Epidermal melanocyte (primary cell): ENCODE measurements at regions not wholly inside any gene's neighbourhood (a gene's known extent, or its start where the extent isn't known, plus 50 kb on each side); places are given as distances from the start of the nearest gene placed in this dataset.

Experiments
- DNase-seq: peaks from one replicate; pipeline ENCODE4 v3.0.0; 2011; ENCODE audit warnings: low spot score; ENCODE audit not compliant: insufficient read length

DNA sequence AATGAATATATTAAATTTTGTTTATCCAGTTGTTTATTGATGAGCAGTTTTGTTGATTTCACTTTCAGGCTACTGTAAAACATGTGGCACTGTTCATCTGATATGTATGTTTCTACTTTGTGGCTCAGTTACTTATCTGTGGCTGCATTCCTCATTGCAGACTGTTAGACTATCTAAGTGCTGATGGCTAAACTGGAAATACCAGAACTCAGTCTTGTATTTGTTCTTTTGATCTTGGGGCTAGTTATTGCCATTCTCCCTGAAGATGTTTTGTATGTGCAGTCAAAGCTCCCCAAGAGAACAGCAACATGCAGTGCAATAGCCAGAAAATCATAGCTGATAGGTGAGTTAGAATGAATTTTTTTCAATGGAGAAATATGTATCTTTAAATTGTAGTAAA lies 162.2 kb downstream of the GADD45G start:
- DNase-seq: no peak

DNA sequence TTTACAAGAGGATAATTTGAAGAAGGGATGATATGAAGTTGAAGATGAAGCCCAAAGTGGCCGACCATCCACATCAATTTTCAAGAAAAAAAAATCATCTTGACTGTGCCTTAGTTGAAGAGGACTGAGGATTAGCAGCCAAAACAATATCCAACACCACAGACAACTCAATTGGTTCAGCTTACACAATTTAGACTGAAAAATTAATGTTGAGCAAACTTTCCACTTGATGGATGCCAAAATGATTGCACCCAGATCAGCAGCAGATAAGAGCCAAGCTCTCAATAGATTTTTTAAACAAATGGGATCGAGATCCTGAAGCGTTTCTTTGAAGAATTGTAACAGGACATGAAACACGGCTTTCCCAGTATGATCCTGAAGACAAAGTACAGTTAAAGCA lies 163.2 kb downstream of the GADD45G start:
- no peak for DNase-seq

DNA sequence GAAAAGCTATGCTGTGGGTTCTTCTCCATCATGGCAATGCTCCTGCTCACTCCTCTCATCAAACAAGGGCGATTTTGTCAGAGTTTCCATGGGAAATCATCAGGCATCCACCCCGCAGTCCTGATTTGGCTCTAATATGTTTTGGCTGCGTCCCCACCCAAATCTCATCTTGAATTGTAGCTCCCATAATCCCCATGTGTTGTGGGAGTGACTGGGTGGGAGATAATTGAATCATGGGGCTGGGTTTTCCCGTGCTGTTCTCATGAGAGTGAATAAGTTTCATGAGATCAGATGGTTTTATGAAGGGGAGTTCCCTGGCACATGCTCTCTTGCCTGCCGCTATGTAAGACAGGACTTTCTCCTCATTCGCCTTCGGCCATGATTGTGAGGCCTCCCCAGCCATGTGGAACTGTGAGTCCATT lies 163.8 kb downstream of the GADD45G start:
- DNase-seq: no peak

- DNase-seq: no peak
Observed at GRCh38 chr9:89770531-89771174, 165.8 kb downstream of the GADD45G start.

DNA sequence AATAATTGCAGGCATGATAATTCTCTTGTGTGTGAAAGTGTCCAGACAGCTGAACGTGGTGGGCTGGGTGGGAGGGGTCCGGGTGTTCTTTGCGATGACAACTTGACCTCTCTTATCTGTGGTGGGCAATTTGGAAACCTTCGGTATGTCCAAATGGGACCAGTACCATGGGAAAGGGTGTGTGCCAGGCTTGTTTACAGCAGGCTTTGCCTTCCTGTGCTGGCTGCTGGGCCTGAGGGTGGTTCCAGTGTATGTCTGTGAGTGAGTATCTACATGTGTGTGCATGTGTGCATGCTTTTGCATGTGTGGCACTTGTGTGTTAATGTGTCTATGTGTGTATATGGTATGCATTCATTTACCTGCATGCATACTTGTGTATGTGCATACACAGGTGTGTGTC lies 166.4 kb downstream of the GADD45G start:
- DNase-seq: no peak

DNA sequence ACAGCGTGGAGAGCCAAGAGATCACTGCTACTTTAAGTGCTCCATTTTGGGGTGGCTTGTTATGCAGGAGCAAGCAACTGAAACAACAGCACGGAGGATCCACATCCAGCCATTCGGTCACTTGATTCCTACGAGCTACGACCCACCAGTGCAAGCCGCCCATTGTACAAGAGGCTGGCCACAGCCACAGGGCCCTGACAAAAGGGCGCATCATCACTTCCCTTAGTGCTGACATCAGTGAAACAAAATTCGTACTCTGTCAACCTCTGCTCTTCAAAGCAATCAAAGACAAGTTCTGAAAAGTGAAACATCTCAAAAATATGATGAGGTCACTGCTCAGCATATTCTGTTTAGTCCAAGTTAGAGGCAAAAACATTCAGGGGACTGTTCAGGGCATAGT lies 168.4 kb downstream of the GADD45G start:
- no peak for DNase-seq

GRCh38 chr9:89774858-89775370 lies 170.1 kb downstream of the GADD45G start:
- no peak for DNase-seq

GRCh38 chr9:89775641-89776040 lies 170.8 kb downstream of the GADD45G start:
- DNase-seq: no peak

DNA sequence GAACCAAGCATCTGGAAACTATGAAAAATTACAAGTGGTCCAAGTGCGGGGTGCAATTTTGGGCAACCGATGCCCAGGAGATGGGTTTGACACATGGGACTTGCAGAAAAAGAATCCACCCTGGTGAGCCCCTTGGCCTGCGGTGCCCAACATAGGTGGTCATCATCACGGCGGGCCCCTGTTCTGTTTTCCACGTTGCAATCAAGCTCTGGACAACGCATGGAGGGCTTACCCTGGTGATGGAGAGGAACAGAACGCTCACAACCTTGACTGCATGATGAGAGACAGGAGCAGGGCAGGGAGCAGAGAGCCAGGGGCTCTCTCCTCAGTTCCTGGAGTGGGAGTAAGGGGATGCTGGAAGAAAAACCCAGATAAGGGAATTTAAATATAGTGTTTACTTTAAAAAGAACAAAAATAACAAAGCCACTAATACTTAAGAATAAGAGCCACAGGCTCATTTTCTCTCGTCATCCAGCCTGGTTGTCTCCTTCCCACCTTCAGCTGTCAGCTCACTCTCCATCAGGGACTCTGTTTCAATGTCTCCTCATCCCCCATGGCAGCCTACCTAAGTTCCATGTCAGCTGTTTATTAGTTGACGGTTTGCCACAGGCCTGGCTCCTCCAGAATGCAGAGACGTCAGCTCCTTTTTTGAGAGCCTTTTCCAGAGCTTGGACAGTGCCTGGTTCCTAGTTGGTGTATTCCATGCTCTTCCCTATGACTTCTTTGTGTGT lies 172.1 kb downstream of the GADD45G start:
- DNase-seq: no peak

GRCh38 chr9:89777544-89777943 lies 172.7 kb downstream of the GADD45G start:
- no peak for DNase-seq

GRCh38 chr9:89778100-89779090 lies 173.6 kb downstream of the GADD45G start:
- no peak for DNase-seq

DNA sequence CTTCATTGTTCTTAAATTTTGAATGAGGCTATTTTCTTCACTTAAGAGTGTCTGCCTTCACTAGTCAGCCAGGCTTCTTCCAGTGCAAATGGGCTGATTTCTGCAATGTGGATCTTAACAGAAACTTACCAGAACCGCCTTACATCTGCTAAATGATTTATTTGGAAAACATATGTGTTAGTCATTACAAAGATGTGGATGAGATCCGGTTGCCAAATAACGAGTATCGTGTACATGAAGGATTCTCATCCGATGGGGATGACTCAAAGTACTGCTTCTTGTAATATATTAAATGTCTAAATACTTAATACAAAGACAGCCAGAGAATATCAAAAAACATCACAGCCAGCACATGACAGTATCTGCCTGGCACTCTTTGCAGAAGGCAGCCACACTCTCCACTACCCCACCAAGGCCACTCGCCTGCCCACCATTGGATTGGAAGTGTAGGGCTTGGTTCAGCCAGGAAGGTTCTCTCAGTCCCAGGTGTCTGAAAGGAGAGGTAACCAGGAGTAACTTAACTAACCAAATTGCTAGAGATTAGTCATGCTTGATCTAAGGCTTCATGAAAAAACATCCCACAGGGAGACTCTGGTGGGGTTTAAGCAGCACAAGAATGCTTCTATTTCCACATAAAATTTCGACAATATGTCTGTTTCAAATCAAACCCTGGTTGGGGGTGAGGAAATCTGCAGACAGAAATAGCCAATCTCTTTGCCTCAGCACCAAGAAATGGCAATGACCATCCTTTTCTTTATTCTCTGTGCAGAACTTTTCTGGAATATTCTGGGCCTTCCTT lies 174.8 kb downstream of the GADD45G start:
- DNase-seq: no peak

DNA sequence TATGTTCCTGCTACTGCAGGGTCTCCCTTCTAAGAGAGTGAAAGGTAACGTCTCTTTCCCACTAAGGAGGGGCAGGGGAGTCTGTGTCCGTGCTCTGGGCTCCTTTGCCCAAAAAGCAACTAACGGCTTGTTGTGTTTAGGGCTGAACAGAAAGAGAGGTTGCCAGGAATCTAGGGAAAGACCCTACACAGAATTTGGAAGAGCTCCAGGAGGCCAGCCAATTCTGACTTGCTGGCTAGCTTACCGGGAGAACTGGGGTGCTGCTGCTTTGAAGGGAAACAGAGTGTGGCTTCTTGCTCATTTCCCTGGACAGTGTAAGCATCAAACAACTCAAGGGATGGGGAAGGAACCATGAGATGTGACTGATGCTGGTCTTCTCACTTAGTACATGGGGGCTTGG lies 176.1 kb downstream of the GADD45G start:
- no peak for DNase-seq

- no peak for DNase-seq
Observed at GRCh38 chr9:89781838-89782540, 177.2 kb downstream of the GADD45G start.

GRCh38 chr9:89786655-89787054 lies 181.8 kb downstream of the GADD45G start:
- DNase-seq: no peak

DNA sequence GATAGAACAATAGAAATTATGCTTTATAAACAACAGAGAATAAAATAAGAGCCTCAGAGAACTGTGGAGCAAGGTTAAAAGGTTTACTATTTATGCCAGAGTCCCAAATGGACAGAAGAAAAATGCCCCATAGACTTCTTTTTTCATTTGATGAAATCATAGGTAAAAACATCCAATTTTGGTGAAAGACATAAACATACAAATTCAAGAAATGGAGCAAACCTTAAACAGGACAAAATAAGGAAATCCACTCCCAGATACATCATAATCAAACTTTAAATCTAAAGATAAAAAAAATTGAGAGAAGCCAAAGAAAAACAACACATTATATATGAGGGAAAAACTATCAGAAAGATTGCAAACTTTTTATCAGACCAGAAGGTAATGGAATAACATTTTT lies 182.8 kb downstream of the GADD45G start:
- no peak for DNase-seq

GRCh38 chr9:89788434-89788833 lies 183.6 kb downstream of the GADD45G start:
- DNase-seq: no peak

- no peak for DNase-seq
Observed at GRCh38 chr9:89789922-89790510, 185.2 kb downstream of the GADD45G start.

DNA sequence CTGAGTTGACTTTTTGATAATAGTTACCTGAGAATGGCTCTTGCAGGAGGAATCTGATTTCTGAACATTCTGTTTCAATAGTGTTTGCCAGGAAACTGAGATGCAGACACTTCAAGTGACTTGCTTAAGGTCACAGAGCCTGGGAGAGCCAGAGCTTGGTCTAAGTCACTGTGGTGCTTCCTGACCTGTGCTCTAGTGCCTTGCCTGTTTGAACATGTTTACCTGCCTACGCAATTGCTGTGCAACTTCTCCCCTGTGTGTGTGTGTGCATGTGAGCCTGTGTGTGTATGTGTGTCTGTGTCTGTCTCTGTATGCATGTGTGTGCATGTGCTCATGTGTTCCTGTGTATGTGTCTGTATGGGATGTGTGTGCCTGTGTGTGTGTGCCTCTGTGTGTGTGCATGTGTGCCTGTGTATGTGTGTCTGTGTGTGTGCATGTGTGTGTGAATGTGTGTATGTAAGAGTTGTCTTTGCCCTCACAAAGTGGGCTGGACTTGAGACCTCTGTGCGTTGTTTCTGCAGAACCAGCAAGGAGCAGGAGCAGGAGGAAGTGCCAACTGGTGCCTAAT lies 185.8 kb downstream of the GADD45G start:
- no peak for DNase-seq

DNA sequence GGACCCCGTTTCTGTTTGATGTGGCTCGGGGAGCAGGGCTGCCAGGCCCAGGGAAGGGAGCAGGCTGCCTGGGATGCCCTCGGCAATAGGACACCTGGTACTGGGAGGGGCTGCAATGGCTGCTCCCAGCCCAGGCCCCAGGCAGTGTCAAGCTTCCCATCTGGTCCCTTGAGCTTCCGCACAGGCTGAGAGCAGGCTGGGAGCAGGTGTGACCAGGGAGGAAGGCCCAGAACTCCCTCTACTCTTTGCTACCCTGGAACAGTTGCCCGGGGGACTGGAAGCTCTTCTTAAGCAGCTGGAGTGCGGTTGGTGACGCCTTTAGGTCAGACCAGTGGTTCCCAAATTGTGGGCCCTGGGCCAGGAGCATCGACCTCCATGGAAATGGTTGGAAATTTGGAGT lies 186.9 kb downstream of the GADD45G start:
- no peak for DNase-seq
